GM19395 (cell line): ENCODE measurements at regions not wholly inside any gene's neighbourhood (a gene's known extent, or its start where the extent isn't known, plus 50 kb on each side); places are given as distances from the start of the nearest gene placed in this dataset.
A peak's percentile ranks its signal among the peaks of the same experiment; 100 is the strongest.

ENCODE experiments used
- ATAC-seq: cut with Tn5 transposase; IDR thresholded peaks from one replicate; pipeline ENCODE4 v1.9.1; 2021; ENCODE audit warnings: mild to moderate bottlenecking, moderate library complexity; ENCODE audit not compliant: unreplicated experiment

DNA sequence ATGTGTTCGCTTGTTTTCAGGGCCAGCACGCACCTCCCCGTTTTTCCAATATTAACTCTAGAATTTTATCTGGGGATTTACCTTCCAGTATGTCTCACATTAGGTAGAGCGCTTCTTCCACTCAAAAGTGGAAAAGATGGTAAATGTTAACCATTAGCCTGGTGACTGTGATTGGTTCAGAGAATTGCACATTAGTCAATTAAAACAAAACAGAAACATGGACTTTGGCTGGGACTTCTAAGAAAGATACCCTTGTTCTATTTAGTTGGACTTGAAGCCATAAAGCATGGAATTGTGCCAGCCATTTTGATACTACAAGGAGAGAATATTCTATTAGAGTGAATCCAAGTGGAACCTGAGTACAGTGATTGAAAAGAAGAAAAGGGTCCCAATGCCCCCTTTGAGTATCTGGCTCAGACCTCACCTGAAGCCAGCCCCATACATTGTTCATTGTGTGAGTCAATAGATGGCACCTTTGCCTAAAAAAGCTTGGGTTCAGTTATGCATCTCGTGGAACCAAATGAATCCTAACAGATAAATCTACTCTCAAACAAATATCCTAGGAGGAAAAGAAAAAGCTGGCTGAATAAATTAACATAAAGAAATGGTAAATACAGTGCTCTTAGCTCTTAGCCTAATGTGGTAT lies 354.3 kb downstream of the IRS1 start:
- ATAC-seq, result no peak

DNA sequence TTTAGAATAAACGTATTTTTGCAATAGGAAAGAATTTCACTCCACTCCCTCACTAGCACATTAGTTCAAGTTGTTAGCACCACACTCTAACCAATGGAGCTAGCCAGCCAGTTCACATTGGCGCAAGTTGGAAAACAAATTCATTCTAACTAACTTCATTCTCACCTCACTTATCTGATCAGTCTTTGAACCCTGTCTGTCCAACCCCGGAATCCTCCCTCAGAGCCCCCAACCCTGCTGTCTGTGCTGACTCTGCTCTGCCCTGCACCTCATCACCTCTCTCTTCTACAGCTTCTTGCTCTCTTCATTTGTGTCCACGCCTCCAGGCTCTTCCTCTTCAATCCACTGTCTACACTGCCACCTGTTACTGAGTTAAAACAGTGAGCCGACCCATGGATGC lies 356.5 kb downstream of the IRS1 start:
- no peak for ATAC-seq

DNA sequence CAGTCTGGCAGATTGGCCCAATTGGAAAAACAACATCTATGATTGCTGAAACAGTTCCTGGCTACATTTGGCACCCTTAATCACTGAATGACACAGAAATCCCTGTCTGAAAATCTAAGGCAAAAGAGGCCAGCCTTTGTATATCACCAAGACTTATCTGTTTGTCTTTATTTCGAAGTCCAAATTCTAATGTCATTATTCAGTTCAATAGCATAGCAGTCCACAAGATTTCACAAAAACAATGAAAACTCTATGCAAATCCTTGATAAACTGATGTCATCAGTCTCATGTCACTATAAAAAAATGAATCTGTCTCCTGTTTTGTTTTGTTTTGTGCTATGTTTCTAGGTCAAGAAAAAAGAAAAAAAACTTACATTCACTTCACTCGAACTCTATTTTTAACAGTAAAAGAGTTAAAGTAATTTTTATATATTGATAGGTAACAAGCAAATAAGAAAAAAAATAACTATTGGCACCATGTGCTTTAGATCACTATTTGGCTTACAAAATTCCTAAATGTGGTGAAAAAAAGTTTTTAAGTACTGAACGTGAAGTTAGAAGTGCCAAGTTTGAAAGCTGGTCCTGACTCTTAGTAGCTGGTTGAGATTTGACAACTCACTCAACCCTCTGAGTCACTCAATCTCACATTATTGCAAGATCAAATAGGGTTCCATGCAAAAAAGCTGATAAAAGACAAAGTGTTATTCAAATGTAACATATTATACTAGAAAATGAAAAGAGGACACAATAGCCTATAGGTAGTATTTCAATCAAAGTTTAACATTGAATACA lies 359.3 kb downstream of the IRS1 start:
- ATAC-seq, result no peak

DNA sequence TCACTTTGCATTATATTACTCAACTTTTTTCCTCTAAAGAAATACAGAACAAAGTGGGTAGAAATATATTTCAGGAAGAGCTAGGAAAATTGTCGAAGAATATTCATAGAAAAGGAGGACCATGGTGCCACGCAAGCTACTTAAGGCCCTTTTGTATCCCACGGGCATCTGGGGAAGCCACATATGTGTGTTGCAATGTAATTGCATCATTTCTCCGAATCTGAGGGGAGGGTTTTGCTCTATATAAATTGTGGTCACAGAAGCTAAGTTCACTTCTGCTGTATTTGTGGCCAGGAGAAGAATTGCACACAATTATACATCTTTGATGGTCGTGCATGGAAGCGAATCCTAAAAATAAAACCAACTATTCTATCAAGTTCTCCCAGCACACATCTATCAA lies 360.3 kb downstream of the IRS1 start:
- ATAC-seq, result no peak

DNA sequence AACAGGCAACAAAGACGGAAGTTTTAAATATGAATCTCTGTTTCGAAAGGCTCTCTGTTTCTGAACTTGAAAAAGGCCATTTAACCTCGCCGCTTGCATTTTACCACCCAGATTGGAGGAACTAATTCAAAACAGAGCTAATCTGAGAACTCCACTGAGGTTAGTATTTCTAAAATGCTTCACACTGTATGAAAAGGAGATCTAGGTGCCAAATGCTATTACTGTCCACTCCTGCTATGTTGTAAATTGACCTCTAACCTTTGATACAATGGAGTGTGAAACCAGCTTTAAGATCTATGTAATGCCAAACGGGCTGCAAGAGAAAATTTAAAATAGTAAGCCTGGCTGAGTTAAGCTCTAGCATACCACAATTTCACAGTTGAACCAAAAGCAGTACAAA lies 364.5 kb downstream of the IRS1 start:
- no peak for ATAC-seq

DNA sequence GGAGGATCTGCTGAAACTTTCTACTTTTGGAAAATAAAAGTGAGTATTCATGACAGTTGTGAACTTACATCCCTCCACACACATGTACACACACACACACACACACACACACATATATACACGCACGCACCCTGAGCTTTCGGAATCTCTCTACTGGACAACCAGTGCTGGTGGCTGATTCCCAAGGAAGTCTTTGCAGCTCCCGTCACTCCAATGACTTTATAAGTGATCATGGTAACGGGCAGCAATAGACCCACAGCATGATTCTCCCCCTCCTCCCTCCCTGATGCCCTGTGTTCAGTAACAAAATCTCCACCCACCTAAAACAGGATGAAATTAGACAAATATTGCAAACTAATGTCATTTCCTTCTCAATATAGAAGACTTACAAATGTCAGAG lies 364.9 kb downstream of the IRS1 start:
- ATAC-seq, result no peak

DNA sequence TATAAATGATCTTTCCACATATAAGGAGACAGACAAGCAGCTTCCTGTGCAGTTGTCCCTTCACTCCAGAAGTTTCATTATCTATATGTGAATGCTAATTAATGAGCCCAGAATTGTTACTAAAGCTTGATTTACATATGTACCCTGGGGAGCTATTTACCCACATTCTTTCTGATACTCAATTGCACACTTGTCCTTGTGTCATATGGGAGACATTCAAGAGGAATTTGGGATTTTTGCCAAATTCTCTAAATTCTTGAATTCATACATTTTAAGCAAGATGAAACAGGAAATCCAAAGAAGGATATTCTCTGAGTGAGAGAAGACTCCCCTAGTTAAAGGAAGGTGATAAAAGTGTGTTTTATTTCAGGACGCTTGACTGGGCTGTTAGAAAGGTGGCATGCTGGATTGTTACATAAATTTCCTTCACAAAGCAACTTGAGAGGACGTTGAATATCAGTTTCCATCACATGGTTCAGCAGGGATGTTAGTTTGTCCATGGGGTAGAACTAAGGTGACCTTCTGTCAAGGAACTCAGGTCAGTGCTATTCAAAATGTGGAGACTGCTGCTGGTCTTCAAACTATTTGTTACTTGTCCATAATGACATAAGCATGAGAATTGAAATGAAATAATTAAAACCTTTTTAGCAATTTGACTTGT lies 368.2 kb downstream of the IRS1 start:
- ATAC-seq, result no peak

DNA sequence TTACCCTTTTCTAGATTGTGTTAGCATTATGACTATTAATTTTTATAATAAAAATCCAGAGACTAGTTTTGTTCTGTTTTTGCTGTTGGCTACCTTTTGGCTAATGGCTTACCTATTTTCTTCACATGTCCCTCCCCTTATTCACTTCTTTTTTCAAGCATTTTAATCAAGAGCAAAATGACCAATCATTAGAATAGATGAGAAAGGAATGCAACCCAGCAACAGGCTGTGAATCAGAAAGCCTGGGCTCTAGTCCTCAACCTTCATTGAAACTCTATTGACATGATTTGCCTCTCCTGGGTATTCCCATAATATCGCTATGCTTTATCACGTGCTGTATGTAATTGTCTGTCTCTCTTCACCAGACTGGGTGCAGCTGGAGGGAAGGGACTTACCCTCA lies 370.1 kb downstream of the IRS1 start:
- no peak for ATAC-seq

DNA sequence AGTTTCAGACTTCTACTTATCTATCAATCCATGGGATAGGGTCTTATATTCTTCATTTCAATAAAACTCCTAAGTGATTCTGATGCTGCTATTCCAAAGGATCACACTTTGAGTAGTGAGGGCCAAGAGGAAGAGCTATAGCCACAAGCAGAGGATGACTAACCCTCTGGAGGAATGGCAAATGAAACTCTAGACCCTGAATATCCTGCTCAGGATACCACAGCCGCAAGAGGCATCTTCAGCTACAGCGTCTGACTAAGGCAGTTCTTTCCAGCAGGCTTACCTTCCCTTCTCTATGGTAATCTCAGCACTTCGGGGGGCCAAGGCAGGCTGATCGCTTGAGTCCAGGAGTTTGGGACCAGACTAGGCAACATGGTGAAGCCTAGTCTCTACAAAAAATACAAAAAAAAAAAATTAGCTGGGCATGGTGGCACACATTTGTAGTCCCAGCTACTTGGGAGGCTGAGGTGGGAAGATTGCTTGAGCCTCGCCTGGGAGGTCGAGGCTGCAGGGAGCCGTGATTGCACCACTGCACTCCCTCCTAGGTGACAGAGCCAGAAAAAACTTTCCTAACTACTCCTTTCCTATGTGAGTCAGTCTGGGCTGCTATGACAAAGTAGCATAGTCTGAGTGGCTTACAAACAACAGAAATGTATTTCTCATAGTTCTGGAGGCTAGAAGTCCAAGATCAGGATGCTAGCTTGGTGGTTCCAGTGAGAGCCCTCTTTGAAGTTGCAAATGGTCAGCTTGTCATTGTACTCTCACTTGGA lies 371.9 kb downstream of the IRS1 start:
- ATAC-seq, result no peak

DNA sequence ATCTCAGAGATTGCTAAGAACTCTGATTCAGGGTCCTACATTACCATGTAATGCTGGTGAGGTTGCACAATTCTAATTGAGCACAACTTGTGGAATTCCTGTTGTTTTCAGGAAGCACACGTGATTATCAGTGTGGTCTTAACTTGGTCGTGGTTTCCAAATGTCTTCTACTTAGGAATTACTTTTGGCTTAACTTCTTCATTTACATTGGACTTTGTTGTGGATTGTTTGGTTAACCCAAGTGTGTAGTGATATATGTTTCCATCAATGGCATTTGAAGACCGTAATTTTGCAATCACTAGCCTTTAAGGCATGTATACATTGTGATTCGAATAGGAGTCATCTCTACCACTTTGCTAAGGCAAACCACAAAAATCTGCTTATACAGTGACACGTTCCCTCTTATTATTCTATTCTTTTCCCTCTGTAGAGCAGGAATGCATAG lies 373.3 kb downstream of the IRS1 start:
- ATAC-seq, result no peak

DNA sequence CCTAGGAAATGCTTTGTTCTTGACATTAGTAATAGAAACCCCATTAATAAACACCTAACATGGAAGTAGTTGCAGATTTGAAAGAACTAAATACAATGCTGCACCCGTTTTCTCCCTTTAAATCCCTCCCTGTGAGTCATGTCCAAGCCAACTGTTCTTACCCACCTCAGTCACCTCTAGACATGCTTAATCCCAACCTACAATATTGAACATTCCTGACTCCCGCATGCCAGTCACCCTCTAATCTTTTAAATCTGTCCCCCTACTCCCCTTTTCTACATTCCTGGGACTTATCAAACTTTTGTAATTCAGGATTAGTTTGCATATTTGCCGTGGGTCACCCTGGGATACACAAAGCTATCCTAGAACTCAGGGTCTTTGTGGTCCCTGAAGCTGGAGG lies 374.6 kb downstream of the IRS1 start:
- ATAC-seq, result no peak

DNA sequence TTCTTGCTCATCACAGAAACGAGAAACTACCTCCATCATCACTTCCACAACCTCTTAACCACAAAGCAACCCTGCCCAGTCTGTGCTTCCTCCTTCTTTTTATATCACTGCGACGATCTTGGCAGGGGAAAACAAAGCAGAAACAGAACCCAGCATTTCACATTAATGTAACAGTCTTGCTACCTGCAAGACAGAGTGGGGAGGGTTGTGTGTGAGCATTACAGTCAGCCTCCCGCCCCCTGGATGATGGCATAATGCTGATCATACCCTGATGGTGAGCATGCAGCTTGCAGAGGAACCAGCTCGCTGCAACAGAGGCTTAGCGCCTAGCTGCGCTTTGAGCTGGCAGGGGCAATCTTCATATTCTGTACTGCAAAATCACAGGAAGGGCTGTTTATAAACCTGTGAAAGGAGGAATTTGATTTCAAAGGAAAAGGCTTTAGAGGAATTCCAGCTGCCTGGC lies 376.1 kb downstream of the IRS1 start:
- peak; percentile 90 for ATAC-seq

DNA sequence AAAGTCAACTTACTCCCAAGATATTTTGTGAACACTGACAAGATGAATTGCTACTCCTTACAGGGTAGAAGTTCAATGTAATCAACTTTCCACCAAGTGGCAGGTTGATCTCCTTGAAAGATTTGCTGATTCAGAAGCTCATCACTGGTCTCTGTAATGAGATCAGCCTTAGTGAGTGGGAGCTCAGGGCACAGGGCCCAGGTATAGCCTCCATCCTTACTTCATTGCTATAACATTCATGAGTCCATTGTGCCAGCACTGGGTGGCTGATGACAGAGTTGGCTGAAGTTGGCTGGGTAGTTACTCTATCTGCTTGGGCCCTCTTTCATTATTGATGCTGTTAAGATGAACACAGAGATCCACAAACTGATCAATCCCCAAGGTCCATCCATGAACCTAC lies 379.0 kb downstream of the IRS1 start:
- ATAC-seq, result no peak

DNA sequence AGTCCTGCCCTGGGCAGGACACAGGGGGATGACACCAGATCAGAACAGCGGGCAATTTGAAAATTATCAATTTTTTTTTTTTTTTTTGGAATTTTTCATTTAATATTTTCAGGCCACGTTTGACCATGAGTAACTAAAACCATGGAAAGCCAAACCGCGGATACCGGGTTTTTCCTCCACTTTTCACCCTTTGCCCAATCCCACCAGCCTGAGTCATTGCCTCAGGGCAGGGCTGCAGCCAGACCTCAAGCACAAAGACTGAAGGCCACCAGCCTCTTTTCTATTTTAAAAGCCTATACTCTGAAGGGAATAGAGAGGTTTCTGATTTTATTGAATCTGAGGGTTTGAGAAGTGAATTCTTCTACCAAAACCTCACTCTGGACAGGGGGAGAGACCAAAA lies 381.1 kb downstream of the IRS1 start:
- no peak for ATAC-seq

DNA sequence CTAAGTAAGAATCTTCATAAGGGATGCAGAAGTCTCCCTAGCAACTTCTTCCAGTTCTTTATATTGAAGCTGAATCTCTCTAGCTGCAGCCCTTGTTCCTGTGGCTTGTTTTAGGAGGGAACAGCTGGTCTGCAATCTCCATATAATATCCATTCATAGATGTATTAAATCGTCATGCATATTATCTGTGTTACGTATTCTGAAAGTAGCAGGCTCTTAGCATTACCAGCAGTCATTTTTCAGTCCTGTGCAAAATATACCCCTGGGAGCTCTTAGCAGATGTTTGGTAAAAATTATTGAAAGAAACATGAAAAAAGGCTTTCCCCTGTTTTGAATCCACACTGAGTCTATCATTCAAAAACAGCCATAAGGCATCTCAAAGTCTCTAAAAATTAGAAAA lies 385.3 kb downstream of the IRS1 start:
- ATAC-seq, result no peak

DNA sequence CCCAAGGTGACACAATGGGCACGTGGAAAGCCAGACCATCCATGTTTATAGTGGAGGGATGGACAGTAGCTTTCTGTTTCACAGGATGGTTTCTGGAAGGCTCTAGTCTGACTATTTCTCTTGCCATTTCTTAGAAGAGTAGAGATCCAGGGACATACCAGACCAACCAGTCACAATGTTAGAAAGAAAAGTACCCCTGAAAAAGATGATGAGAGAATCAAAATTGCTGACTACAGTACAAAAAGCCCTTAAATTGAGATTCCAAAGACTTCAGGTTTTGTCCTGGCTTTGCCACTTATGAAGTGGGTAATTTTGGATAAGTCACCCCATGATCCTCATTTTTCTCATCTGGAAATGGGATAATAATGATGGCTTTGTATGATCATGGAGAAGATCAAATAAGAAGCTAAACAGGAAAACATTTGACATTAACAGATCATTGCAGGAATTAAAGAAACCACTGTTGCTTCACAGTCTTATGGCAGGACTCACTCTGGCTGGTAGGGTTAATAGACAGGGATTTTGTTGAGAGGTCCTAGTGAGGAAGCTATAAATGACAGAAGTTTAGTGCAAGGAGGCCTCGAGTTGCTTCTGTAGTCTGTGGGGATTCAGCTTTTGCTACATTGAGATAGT lies 386.0 kb downstream of the IRS1 start:
- ATAC-seq, result no peak

DNA sequence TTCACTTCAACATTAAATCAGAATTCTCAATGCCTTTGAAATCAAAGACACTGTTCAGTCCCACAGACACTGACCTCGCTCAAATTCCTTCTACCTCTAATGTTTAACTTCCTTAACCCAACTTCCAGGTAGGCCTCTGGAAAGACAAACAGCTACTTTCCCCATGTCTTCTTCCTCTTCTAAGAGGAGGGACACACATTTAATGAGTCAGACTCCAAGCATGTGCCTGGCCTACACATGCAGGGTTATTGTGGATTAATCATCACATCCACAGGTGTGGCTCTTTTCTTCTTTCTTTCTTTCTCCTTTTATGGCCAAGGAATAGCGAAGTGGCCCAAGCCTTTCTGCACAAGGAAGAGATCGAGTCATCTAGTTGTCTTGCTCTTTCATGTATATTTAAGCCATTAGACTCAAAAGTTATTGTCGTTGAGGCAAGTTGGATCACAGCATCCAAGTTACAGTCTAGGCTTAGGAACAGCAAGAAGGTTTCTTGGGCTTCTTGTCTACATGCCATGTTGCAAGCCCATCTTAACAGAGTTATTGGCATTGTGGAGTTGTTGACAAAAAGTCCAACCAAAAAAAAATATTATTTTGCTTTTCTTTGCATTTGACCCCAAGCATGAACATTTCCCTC lies 387.8 kb downstream of the IRS1 start:
- ATAC-seq, result no peak

DNA sequence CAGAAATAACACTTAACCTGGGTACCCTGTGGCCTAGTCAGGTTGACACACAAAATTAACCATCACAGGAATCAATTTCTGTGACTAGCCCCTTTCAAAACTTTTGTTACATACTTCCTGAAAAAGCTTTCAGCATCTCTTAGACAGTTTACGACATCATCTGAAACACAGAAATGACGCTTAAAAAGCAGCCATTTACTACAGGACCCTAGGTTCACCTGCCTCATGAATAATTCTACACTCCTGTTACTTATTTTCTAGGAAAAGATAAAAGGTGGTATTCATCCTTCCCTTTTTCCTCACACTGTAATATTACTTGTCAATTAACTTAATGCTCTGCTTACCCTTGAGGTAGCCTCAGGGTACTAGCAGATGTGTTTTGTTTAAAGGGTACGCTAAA lies 388.4 kb downstream of the IRS1 start:
- no peak for ATAC-seq

DNA sequence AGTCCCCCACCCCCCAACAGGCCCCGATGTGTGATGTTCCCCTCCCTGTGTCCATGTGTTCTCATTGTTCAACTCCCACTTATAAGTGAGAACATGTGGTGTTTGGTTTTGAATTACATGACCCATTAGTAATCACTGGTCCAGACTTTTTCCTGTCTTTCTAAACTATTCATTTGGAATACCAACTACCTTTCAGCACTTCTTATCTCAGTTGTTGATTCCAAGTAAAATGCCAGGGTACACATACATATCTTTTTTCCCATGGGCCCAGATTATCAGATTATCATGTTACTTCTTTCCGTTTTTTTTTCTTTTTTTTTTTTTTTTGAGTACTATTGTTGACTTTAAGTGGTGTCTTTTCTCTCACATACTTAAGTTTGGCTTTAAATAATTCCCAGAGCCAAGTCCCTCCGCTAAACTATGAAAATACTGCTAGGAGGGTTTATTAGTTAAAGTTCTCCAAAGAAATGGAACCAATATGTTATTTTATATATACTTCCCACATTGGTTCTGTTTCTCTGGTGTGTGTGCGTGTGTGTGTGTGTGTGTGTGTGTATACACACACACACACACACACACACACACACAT lies 389.3 kb downstream of the IRS1 start:
- no peak for ATAC-seq

DNA sequence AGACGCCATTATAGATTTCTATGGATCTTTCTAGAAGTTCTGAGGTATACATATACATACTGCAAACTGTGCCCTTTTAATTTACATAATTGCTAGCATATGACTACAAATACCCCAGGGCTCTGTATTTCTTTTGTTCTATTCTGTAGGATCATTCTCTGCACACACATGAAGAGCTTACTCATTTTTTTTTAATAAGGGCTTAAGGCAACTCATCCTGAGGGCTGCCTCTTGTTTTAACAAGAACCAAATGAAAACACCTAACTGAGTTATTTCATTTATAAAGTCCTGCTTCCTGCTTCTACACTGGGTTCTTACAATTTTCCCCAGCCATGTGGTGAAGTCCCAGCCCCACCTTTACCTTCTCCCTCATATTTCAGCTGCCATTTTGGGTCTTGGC lies 390.5 kb downstream of the IRS1 start:
- ATAC-seq, result no peak
